Panc1 (cell line): ENCODE measurements at regions not wholly inside any gene's neighbourhood (a gene's known extent, or its start where the extent isn't known, plus 50 kb on each side); places are given as distances from the start of the nearest gene placed in this dataset.
A peak's percentile ranks its signal among the peaks of the same experiment; 100 is the strongest.

ENCODE experiments used
- ATAC-seq: fragments of 200-7000 bp; cut with Tn5 transposase; 2 replicates; pipeline ENCODE4 v1.9.1; 2020; ENCODE audit warnings: mild to moderate bottlenecking, moderate library complexity
- BruUV-seq: library from RNA; stranded (reverse); fragments of 400-500 nt; replicated peaks from 2 replicates; lab custom pipeline; 2021; lab: Mats Ljungman, UMichigan
- CTCF ChIA-PET: fragments of 300-600 bp; sonication (Branson Sonifier 250); formaldehyde crosslinking; loops from one replicate; lab custom pipeline; 2022; ENCODE audit warnings: antibody characterized with exemption; lab: Charles Lee
- POLR2A ChIA-PET: fragments of 300-600 bp; sonication (Branson Sonifier 250); formaldehyde crosslinking; loops from one replicate; lab custom pipeline; 2022; ENCODE audit warnings: antibody characterized with exemption; lab: Charles Lee
- DNase-seq: peaks from one replicate; pipeline ENCODE4 v3.0.0-alpha.2; 2010; ENCODE audit warnings: low read depth, low spot score
- H3K27ac ChIP-seq: 2 replicates; pipeline ENCODE4 v1.5.1; 2011; ENCODE audit warnings: mild to moderate bottlenecking, low read length, inconsistent platforms
- H3K27me3 ChIP-seq: fragments of 200-500 bp; sonication (Bioruptor generic); 2 replicates; pipeline ENCODE4 v1.6.0; 2014; ENCODE audit warnings: low read length, inconsistent platforms; ENCODE audit not compliant: control insufficient read depth, insufficient read depth
- H3K36me3 ChIP-seq: fragments of 200-500 bp; sonication (Bioruptor generic); 2 replicates; pipeline ENCODE4 v1.5.1; 2014; ENCODE audit warnings: inconsistent platforms, mild to moderate bottlenecking, low read length, moderate library complexity; ENCODE audit not compliant: control insufficient read depth, insufficient read depth
- H3K4me1 ChIP-seq: 2 replicates; pipeline ENCODE4 v1.5.1; 2011; ENCODE audit warnings: inconsistent platforms, mild to moderate bottlenecking, low read length, moderate library complexity; ENCODE audit not compliant: control insufficient read depth, insufficient read depth
- H3K4me3 ChIP-seq, 2 experiments: 2 replicates each; pipeline ENCODE4 v1.5.1; 2011 to 2012; ENCODE audit warnings: low read depth in 2 of 2, low read length in 2 of 2, mild to moderate bottlenecking in 2 of 2, inconsistent platforms in 1 of 2, moderate library complexity in 1 of 2
- H3K9me3 ChIP-seq: fragments of 200-500 bp; sonication (Bioruptor generic); 2 replicates; pipeline ENCODE4 v1.5.1; 2014; ENCODE audit warnings: low read depth, mild to moderate bottlenecking, inconsistent platforms, low read length, moderate library complexity; ENCODE audit not compliant: control insufficient read depth, insufficient read depth
- CTCF ChIP-seq: fragments of 450-650 bp; IDR thresholded peaks from 2 replicates; pipeline ENCODE4 v1.5.1; 2017; ENCODE audit warnings: mild to moderate bottlenecking
- POLR2AphosphoS5 ChIP-seq: IDR thresholded peaks from 2 replicates; pipeline ENCODE4 v1.6.1; 2012; ENCODE audit warnings: mild to moderate bottlenecking, low read depth, low read length, moderate library complexity
- REST ChIP-seq, 2 experiments: IDR thresholded peaks; 2 replicates each; pipeline ENCODE4 v1.6.1; 2011 to 2012; ENCODE audit warnings: low read depth in 2 of 2, control low read depth in 1 of 2, low read length in 1 of 2, mild to moderate bottlenecking in 1 of 2, moderate library complexity in 1 of 2; ENCODE audit not compliant: insufficient read depth in 1 of 2
- SIN3A ChIP-seq: IDR thresholded peaks from 2 replicates; pipeline ENCODE4 v1.6.1; 2012; ENCODE audit warnings: low read depth, mild to moderate bottlenecking, low read length, moderate library complexity, borderline replicate concordance; ENCODE audit not compliant: insufficient read depth
- TCF7L2 ChIP-seq: IDR thresholded peaks from 2 replicates; pipeline ENCODE4 v1.6.1; 2011; ENCODE audit warnings: mild to moderate bottlenecking, low read depth, low read length, inconsistent platforms
- in situ Hi-C: cut with HindIII; loops from 2 replicates; pipeline ENCODE4 v1.10.0; 2016; ENCODE audit warnings: low sequenced_read_pairs, low pct_unique_long_range_greater_than_20kb
- intact Hi-C: fragments of 100-400 bp; cut with micrococcal nuclease; formaldehyde crosslinking; loops from one replicate; pipeline ENCODE4 v1.10.0; 2022; ENCODE audit not compliant: unreplicated experiment

GRCh38 chr18:59059140-59059539 lies 80.5 kb upstream of the SEC11C start:
- TF ChIP-seq REST (IDR thresholded peaks at IDR 0.05; ENCODE audit: insufficient read depth in 1 of 2, low read depth in 2 of 2, low read length in 1 of 2) (no peak), POLR2AphosphoS5 (no peak), CTCF (no peak), TCF7L2 (no peak), SIN3A (no peak)
- intact Hi-C loops, result loop anchor here (5.0 kb wide), 1 partner anchor 277 kb away; no protein-coding TSS in a partner anchor
- H3K9me3 ChIP-seq, result no peaks in the 10 kb centered on the region
- H3K4me3 ChIP-seq, result no peak overlapping the region
- H3K27ac ChIP-seq, result peak overlapping the region; percentile 54; the same call in 1 of the 2 replicates
- CTCF ChIA-PET, result no interaction called here
- BruUV-seq, result no TSS peak
- H3K4me1 ChIP-seq, result peaks cover 6% of the 10 kb centered on the region
- H3K36me3 ChIP-seq, result no peaks in the 10 kb centered on the region
- DNase-seq (no peak), ATAC-seq (no peak)
- POLR2A ChIA-PET, result no interaction called here
- in situ Hi-C loops, result no loop called here
- H3K27me3 ChIP-seq, result no peaks in the 10 kb centered on the region

GRCh38 chr18:59060551-59060950 lies 79.1 kb upstream of the SEC11C start:
- DNase-seq (no peak), ATAC-seq (no peak)
- TF ChIP-seq SIN3A (no peak), REST (IDR thresholded peaks at IDR 0.05; ENCODE audit: insufficient read depth in 1 of 2, low read depth in 2 of 2, low read length in 1 of 2) (no peak), CTCF (no peak), POLR2AphosphoS5 (no peak), TCF7L2 (no peak)
- Histone ChIP-seq H3K36me3 (no peaks in the 10 kb centered on the region), H3K27ac (no peak overlapping the region; the same call in 1 of the 2 replicates), H3K4me3 (no peak overlapping the region), H3K4me1 (peaks cover 1% of the 10 kb centered on the region; the same call in 1 of the 2 replicates), H3K27me3 (no peaks in the 10 kb centered on the region), H3K9me3 (no peaks in the 10 kb centered on the region)
- BruUV-seq, result no TSS peak
- intact Hi-C loops (no loop called here), in situ Hi-C loops (no loop called here)
- POLR2A ChIA-PET, result no interaction called here
- CTCF ChIA-PET, result no interaction called here
